ES-I3 (cell line): ENCODE measurements at regions not wholly inside any gene's neighbourhood (a gene's known extent, or its start where the extent isn't known, plus 50 kb on each side); places are given as distances from the start of the nearest gene placed in this dataset.
A peak's percentile ranks its signal among the peaks of the same experiment; 100 is the strongest.
"Not testable (repeated sequence)": the region's sequence is repeated elsewhere in the genome, so short reads cannot be mapped to it uniquely, and the experiment has no call there.

ENCODE experiments used
- H3K36me3 ChIP-seq: 2 replicates; pipeline ENCODE4 v1.6.1; 2013; ENCODE audit warnings: mild to moderate bottlenecking, low read length, control low read depth, moderate library complexity; ENCODE audit not compliant: insufficient read depth
- H3K4me1 ChIP-seq: 2 replicates; pipeline ENCODE4 v1.6.1; 2013; ENCODE audit warnings: mild to moderate bottlenecking, control low read depth, low read length; ENCODE audit not compliant: insufficient read depth
- H3K9ac ChIP-seq: 2 replicates; pipeline ENCODE4 v1.6.1; 2013; ENCODE audit warnings: low read depth, mild to moderate bottlenecking, low read length, moderate library complexity
- H3K9me3 ChIP-seq: 2 replicates; pipeline ENCODE4 v1.6.1; 2013; ENCODE audit warnings: mild to moderate bottlenecking, low read length, moderate library complexity; ENCODE audit not compliant: control insufficient read depth, insufficient read depth

DNA sequence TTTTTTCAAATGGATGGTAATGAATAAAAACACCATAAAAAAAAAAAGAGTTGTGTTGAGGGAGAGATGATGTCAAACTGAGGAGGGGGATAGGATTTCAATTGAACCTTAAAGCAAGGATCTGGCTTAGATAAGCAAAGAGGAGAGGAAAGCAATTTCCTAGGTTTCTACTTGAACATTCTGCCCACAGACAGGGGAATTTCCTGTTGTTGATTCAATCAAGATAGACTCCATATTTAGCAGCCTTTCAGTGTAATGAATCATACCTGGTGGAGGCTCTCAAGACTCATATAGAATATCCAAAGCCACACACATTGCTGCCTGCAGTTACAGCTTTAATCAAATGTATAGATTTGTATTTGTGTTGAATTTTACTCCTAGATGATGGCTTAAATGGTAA, 294.4 kb upstream of the PIK3C3 start:
- Histone ChIP-seq H3K4me1 (no peaks in the 10 kb centered on the region), H3K9me3 (no peaks in the 10 kb centered on the region), H3K36me3 (no peaks in the 10 kb centered on the region), H3K9ac (no peak overlapping the region)

DNA sequence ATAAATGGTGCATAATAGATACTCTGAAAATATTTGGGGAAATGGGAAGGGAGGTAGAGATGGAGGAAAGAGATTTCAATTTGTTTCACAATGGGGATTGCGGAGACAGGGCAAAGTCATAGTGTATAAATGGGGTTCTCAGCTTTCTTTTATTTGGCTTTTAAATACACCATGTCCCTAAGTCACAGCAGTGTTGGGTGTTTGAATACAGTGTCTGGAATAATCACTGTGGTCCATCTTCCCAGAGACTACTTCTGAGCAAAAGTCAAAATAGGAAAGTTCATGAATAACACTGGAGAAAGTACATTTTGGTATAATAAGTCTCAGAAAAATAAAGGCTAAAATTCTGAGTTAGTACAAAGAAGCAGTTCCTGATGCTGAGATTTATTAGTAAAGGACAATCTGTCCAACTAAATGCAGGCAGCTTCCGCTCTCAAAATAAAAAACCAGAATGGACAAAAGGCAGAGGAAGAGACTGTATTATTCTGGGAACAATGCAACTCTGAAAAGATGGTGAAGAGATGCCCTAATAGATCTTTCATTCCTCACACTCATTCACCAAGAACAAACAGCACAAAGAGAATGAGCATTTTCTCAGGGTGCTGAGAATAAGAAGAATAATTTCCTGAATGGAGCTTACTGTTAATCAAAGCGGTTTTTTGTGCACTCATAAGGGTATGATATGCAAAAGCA, 295.4 kb upstream of the PIK3C3 start:
- Histone ChIP-seq H3K9me3 (no peaks in the 10 kb centered on the region), H3K9ac (no peak overlapping the region), H3K36me3 (no peaks in the 10 kb centered on the region), H3K4me1 (no peaks in the 10 kb centered on the region)

DNA sequence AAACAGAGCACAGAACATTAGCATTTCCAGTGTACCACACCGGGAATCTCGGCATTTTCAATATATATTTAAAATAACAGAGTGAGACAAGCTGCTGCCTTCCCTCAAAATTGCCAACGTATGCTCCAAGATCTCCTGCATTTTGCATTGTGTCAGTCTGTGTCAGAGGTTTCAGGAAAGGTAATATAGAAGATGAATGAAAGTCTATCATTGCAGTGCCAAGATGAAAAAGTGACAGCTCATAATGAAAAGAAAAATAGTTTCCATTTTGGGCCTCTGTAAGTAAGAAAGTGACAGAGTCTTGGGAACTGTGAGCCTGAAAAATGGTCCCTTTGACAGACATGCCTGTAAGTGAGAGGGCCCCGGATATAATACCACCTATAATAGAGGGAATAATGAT, 297.8 kb upstream of the PIK3C3 start:
- Histone ChIP-seq H3K9ac (no peak overlapping the region), H3K9me3 (no peaks in the 10 kb centered on the region), H3K4me1 (no peaks in the 10 kb centered on the region), H3K36me3 (no peaks in the 10 kb centered on the region)

DNA sequence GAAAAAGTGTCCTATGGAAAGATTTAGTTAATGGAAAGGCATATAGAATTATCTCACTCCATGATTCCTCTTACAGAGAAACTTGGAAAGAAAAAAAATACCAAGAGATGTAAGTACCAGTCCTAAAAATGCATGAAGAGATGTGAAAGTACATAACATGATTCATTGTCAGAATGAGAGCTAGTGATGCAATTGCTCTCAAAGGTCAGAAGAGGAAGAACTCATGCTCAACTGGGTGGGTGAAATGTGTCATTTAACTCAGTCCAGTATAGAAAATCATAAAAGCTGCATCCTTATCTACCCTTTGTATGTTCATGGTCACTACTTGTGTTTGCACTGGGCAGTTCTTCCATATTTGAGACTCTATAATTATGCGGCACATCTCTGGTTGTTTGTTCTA, 300.0 kb upstream of the PIK3C3 start:
- Histone ChIP-seq H3K4me1 (no peaks in the 10 kb centered on the region), H3K9me3 (no peaks in the 10 kb centered on the region), H3K9ac (no peak overlapping the region), H3K36me3 (no peaks in the 10 kb centered on the region)

DNA sequence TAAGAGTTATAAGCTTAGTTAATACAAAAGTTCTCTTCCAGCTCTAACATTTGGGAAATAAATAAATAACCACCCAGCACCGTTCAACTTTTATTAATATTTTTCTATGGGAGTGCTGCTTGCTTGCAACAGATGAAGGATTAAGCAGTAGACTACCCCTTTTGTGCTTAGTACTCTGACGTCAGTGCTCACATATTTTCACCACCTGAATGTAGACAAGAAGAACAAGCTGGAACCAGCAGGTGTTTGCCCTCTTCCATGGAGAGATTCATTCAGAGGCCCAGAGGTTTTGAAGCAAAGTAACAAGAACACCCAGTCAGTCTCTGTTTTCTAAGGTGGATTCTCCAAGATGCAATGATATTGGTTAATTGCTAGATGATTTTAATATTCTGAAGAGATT, 307.1 kb upstream of the PIK3C3 start:
- no peaks in the 10 kb centered on the region for H3K9me3 ChIP-seq
- no peaks in the 10 kb centered on the region for H3K4me1 ChIP-seq
- H3K36me3 ChIP-seq = no peaks in the 10 kb centered on the region

DNA sequence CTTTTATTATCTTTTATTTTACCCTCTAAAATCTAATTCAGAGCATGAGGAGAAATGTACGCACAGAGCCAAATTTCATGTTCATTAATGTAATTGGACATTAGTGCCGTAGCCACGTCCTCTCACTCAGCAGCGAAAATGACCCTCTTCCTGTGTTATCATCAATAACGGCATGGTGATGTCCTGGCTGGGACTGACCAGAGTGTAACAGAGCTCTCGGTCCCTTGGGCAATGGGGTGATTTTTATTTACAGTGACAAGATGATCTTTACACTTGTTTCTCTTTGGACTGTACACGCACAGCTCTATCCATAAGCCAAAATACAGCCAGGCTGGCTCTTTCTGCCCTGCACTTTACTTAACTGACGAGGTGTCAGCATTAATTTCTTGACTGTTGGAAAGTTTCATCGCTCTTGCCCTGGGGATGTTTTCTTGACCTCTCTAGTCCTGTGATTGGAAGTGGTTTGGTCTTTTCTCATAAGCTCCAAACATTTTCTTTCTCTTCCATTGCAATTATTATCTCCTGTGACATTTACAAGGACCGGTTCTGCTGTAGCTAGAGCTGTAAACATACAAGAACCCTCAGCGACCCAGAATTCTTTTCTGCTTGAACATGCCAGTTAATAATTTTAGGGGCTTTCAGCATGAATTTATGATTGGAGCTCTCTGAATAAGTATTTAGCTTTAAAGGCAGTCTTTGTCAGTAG, 308.0 kb upstream of the PIK3C3 start:
- Histone ChIP-seq H3K4me1 (no peaks in the 10 kb centered on the region), H3K36me3 (no peaks in the 10 kb centered on the region), H3K9ac (no peak overlapping the region)

More for the DNA sequence above, 307.1 kb upstream of the PIK3C3 start:
- H3K9ac ChIP-seq = no peak overlapping the region

DNA sequence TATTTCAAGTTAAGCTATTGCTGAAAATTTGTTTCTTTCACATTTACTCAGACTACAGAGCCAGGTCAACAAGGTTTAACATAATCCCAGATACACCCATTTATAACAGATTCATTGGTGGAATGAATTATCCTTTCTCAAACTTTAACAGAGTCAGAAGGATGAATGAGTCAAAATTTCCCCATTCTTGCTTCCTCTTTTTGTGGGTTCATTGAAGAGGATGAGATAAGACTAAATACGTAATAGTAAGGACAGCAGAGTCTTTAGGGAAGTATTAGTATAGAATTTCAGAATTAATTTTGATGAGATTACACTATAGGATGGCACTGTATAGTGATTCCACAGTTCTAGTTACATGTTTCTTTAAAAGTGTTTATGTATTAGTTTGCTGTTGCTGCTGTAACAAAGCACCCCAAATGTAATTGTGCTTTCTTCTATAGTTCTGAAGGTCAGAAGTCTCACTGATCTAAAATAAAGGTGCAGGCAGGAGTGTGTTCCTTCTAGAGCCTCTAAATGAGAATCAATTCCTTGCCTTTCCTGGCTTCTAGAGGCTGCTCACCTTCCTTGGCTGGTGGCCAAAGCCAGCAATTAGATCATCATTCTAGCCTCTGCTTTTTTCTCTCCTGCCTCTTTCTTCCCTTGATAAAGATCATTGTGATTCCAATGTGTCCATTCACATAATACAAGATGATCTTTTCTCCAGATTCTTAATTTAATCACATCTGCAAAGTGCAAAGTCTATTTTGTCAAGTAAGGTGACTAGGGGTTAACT, 309.3 kb upstream of the PIK3C3 start:
- Histone ChIP-seq H3K9ac (no peak overlapping the region), H3K9me3 (no peaks in the 10 kb centered on the region), H3K36me3 (no peaks in the 10 kb centered on the region), H3K4me1 (no peaks in the 10 kb centered on the region)

More for the DNA sequence above, 308.0 kb upstream of the PIK3C3 start:
- no peaks in the 10 kb centered on the region for H3K9me3 ChIP-seq

DNA sequence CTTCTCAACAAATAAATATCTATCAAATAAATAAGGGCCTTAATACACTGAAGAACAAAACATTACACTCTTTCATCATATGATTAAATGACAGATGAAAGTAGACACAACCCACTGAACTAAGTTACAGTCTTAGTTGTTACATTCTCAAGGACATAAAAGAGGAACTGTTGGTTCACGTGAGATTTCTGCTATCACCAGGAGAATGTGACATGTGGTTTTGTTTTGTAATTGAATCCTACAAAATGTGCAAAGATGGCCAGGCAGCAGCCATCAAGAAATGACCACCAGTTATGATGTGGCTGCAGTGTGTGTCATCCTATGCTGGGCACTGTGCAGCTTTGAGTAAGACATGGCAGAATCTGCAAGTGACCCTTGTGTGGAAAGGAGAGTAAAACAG, 310.6 kb upstream of the PIK3C3 start:
- Histone ChIP-seq H3K36me3 (no peaks in the 10 kb centered on the region), H3K9ac (no peak overlapping the region), H3K4me1 (no peaks in the 10 kb centered on the region), H3K9me3 (no peaks in the 10 kb centered on the region)

DNA sequence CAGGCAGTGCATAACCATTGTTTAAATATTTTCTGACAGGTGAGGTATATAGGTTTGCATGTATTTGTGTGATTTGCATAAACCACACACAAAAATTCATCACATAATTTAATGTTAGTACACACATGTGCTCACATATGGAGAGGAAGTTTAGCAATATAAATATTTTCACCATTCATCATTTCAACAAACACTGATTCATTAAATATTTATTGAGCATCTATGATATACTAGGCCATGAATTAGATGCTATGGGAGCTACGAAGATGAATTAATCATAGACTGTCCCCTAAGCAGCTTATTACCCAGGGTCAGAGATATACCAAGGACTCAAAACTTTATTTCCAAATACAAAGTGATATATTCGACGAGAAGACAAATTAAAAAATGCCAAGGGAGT, 311.6 kb upstream of the PIK3C3 start:
- no peak overlapping the region for H3K9ac ChIP-seq
- H3K4me1 ChIP-seq = no peaks in the 10 kb centered on the region
- H3K9me3 ChIP-seq = no peaks in the 10 kb centered on the region
- H3K36me3 ChIP-seq = no peaks in the 10 kb centered on the region

DNA sequence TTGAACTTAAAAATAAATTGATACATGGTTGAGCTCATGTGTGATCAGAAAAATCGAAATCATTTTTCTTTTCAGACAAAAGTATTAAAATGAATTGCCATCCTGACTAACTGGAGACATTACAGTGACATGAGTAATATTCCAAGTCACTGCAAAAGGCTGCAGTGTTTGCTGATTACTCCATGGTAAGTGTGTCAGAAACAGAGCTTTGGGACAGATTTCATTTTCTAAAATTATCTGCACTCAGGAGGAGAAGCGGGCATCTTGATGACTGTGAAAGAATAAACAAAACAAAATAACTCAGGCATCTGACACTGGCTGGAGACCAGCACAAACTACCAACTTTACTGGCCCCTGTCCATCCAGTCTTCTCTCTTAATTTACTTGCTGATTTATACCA, 312.3 kb upstream of the PIK3C3 start:
- H3K36me3 ChIP-seq = no peaks in the 10 kb centered on the region
- H3K9ac ChIP-seq = no peak overlapping the region
- H3K4me1 ChIP-seq = no peaks in the 10 kb centered on the region
- H3K9me3 ChIP-seq = no peaks in the 10 kb centered on the region

DNA sequence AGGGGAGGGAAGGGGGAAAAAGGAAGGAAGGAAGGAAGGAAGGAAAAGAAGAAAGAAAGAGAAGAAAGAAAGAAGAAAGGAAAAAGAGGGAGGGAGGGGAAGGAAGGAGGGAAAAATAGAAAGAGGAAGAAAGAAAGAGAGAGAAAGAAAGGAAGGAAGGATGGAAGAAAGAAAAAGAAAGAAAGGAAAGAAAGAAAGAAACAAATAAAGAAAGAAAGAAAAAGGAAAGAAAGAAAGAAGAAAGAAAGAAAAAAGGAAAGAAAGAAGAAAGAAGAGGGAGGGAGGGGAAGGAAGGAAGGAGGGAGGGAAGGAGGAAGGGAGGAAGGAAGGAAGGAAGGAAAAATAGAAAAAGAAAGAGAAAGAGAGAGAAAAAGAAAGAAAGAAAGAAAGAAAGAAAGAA, 315.8 kb upstream of the PIK3C3 start:
- Histone ChIP-seq H3K4me1 (no peaks in the 10 kb centered on the region), H3K36me3 (no peaks in the 10 kb centered on the region), H3K9ac (no peak overlapping the region), H3K9me3 (no peaks in the 10 kb centered on the region)

DNA sequence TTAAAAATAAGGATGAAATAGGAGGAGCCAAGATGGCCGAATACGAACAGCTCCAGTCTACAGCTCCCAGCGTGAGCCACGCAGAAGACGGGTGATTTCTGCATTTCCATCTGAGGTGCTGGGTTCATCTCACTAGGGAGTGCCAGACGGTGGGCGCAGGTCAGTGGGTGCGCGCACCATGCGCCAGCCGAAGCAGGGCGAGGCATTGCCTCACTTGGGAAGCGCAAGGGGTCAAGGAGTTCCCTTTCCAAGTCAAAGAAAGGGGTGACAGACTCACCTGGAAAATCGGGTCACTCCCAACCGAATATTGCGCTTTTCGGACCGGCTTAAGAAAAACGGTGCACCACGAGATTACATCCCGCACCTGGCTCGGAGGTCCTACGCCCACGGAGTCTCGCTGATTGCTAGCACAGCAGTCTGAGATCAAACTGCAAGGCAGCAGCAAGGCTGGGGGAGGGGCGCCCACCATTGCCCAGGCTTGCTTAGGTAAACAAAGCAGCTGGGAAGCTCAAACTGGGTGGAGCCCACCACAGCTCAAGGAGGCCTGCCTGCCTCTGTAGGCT, 323.2 kb upstream of the PIK3C3 start:
- not testable (repeated sequence) for H3K36me3 ChIP-seq, H3K4me1 ChIP-seq, H3K9me3 ChIP-seq
- H3K9ac ChIP-seq = peak overlapping the region; percentile 79

DNA sequence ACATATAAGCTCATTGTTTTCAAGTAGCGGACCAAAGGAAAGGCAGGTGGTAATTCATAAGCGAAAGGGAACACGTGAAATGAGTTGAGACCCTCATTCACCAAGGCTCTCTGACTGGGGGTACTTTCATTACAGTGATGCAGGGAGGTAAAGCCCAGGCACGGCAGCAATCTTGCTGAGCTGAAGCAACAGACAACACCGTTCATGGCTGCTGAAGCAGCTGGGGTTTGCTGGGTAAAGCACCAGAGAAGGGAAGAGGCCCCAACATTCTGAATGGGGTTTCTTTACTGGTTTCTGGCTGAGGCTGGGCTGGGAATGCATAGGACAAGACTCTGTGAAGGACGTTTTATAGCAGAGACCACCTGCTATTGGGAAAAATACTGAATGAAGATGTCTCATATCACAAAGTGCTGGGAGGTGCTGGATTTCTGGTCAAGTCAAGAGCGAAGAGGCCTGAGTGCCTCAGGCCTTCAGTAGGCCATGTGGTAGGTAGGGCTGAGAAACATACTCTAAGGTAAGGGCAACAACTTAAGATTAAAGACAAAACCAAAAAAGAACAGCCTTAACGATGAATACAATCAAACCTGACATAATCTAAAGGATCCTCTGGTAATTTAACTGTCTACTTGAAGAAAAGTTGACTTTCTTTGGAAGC, 324.7 kb upstream of the PIK3C3 start:
- H3K4me1 ChIP-seq = peaks cover 23% of the 10 kb centered on the region
- peak overlapping the region; percentile 79; the same call in 1 of the 2 replicates for H3K9ac ChIP-seq
- H3K9me3 ChIP-seq = no peaks in the 10 kb centered on the region

DNA sequence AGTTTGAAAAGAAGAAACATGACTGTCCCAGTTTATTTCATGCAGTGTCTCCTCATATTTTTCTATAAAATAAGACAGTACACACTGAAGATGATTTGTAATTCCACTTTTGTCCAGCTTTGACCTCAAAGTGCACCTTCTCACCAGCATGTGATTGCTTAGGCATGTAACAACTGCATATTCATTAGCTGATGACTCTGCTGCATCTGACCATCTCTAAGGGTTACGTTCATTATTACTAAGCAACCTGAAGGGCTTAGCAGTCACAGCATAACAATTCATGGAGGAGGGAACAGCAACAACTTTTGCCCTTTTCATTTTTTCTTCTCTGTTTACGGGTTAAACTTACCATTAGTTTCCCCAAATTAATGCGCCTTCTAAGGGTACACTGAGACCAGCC, 330.6 kb upstream of the PIK3C3 start:
- no peaks in the 10 kb centered on the region for H3K9me3 ChIP-seq
- no peaks in the 10 kb centered on the region for H3K36me3 ChIP-seq
- no peak overlapping the region for H3K9ac ChIP-seq
- H3K4me1 ChIP-seq = peaks cover 28% of the 10 kb centered on the region; the same call in 1 of the 2 replicates

More for the DNA sequence above, 324.7 kb upstream of the PIK3C3 start:
- H3K36me3 ChIP-seq = no peaks in the 10 kb centered on the region
